Mesendoderm (in vitro differentiated cells): ENCODE measurements at regions not wholly inside any gene's neighbourhood (a gene's known extent, or its start where the extent isn't known, plus 50 kb on each side); places are given as distances from the start of the nearest gene placed in this dataset.

ENCODE experiments used
- DNase-seq: peaks from one replicate; pipeline ENCODE4 v3.0.0; 2013
- H2AK5ac ChIP-seq: 2 replicates; pipeline ENCODE4 v1.6.1; 2013; ENCODE audit warnings: low read length, inconsistent platforms
- H2BK120ac ChIP-seq: 2 replicates; pipeline ENCODE4 v1.6.1; 2013; ENCODE audit warnings: low read depth, mild to moderate bottlenecking, low read length, moderate library complexity, mixed read lengths
- H2BK15ac ChIP-seq: replicated peaks from 2 replicates; pipeline ENCODE4 v1.6.1; 2013; ENCODE audit warnings: low read depth, mild to moderate bottlenecking, moderate library complexity
- H2BK5ac ChIP-seq: 2 replicates; pipeline ENCODE4 v1.6.1; 2013; ENCODE audit warnings: low read length, inconsistent platforms
- H3K18ac ChIP-seq: 2 replicates; pipeline ENCODE4 v1.6.1; 2013; ENCODE audit warnings: mild to moderate bottlenecking, low read length, mixed read lengths
- H3K23ac ChIP-seq: one replicate; pipeline ENCODE4 v1.6.1; 2013; ENCODE audit warnings: low read length
- H3K27ac ChIP-seq: 2 replicates; pipeline ENCODE4 v1.5.1; 2013; ENCODE audit warnings: low read depth, mild to moderate bottlenecking, inconsistent platforms, low read length, moderate library complexity
- H3K27me3 ChIP-seq: 2 replicates; pipeline ENCODE4 v1.6.1; 2013; ENCODE audit warnings: low read length, control low read depth, mild to moderate bottlenecking, inconsistent platforms; ENCODE audit not compliant: insufficient read depth, poor library complexity
- H3K36me3 ChIP-seq: 2 replicates; pipeline ENCODE4 v1.6.1; 2013; ENCODE audit warnings: low read length, inconsistent platforms; ENCODE audit not compliant: control insufficient read depth, insufficient read depth
- H3K4ac ChIP-seq: one replicate; pipeline ENCODE4 v1.6.1; 2013; ENCODE audit warnings: low read depth, mild to moderate bottlenecking, low read length, moderate library complexity
- H3K4me1 ChIP-seq: 2 replicates; pipeline ENCODE4 v1.6.1; 2013; ENCODE audit warnings: low read depth, low read length, inconsistent platforms; ENCODE audit not compliant: control insufficient read depth
- H3K4me2 ChIP-seq: 2 replicates; pipeline ENCODE4 v1.6.1; 2013; ENCODE audit warnings: low read length
- H3K4me3 ChIP-seq: 2 replicates; pipeline ENCODE4 v1.5.1; 2013; ENCODE audit warnings: mild to moderate bottlenecking, low read length
- H3K56ac ChIP-seq: one replicate; pipeline ENCODE4 v1.6.1; 2013; ENCODE audit warnings: low read length
- H3K79me1 ChIP-seq: 2 replicates; pipeline ENCODE4 v1.6.1; 2013; ENCODE audit warnings: low read length, inconsistent platforms
- H3K79me2 ChIP-seq: 2 replicates; pipeline ENCODE4 v1.6.1; 2013; ENCODE audit warnings: mild to moderate bottlenecking, low read length; ENCODE audit not compliant: control insufficient read depth, insufficient read depth
- H3K9ac ChIP-seq: 2 replicates; pipeline ENCODE4 v1.6.1; 2013; ENCODE audit warnings: low read length, inconsistent platforms
- H4K5ac ChIP-seq: one replicate; pipeline ENCODE4 v1.6.1; 2013; ENCODE audit warnings: low read length
- H4K8ac ChIP-seq: one replicate; pipeline ENCODE4 v1.6.1; 2013; ENCODE audit warnings: low read depth, mild to moderate bottlenecking, control low read depth, low read length, moderate library complexity
- WGBS: extraction: QIAGEN DNeasy Blood & Tissue Kit; methylation state at CpG from one replicate; pipeline ENCODE4 v1.1.7; 2013; ENCODE audit warnings: low lambda C conversion rate, missing lambda C conversion rate; ENCODE audit not compliant: insufficient coverage; ENCODE audit errors: extremely low coverage; 5-methylcytosine and 5-hydroxymethylcytosine counted together

DNA sequence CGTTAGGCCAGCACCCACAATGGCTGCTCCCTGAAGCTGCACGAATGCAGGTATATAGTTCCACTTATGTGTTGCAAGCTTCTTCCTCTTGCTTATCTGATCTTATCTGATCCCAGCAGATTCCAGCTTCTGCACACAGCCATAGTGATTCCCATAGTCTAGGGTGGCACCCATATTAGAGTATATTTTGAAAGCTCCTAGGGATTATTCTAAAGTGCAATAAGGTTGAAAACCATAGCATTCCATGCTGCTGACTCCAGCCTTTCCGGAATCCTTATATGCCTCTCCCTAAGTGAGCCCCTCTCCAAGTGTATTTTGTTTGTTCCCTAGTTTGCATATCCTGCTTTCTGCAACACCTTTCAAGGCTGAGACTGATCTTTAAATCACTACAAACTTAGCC lies 432.0 kb downstream of the SETD4 start:
- H4K8ac ChIP-seq, result no peak overlapping the region
- no peaks in the 10 kb centered on the region for H3K4me1 ChIP-seq
- no peaks in the 10 kb centered on the region for H3K79me1 ChIP-seq
- no peak overlapping the region for H3K9ac ChIP-seq
- H4K5ac ChIP-seq, result no peak overlapping the region
- H3K4me2 ChIP-seq, result no peak overlapping the region
- H3K27ac ChIP-seq, result no peak overlapping the region
- no peak overlapping the region for H3K23ac ChIP-seq
- H2BK120ac ChIP-seq, result no peak overlapping the region
- no peak overlapping the region for H2AK5ac ChIP-seq
- no peak overlapping the region for H2BK15ac ChIP-seq
- no peak overlapping the region for H3K4me3 ChIP-seq
- no peak overlapping the region for H3K4ac ChIP-seq
- no peak overlapping the region for H3K56ac ChIP-seq
- peak overlapping the region; percentile 5 for H3K18ac ChIP-seq
- H3K36me3 ChIP-seq, result no peaks in the 10 kb centered on the region
- peak; percentile 43 for DNase-seq
- H3K27me3 ChIP-seq, result no peaks in the 10 kb centered on the region
- no CpG with 5 or more reads among the region's 3 CpGs for WGBS
- H3K79me2 ChIP-seq, result no peaks in the 10 kb centered on the region
- no peak overlapping the region for H2BK5ac ChIP-seq

DNA sequence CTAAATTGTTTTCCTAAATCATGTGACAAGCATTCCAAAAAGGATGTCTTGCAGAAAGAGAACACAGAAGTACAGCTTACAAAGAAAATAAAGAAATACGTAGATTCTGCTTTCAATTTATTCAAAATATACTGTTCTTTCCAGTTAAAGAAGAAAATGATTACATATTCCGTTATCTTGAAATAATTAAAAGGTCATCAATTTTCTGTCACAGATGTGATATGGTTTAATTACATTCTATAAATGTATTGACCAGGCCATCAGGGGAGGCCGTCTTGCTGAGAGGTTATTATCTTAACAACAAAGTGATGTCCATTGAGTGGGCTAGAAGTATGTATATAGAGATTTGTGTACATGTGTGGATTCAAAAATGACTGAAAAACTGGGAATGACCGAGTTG lies 432.9 kb downstream of the SETD4 start:
- Histone ChIP-seq H2AK5ac (no peak overlapping the region), H3K36me3 (no peaks in the 10 kb centered on the region), H3K27ac (no peak overlapping the region), H3K79me2 (no peaks in the 10 kb centered on the region), H3K4me2 (no peak overlapping the region), H3K79me1 (no peaks in the 10 kb centered on the region), H3K4me1 (no peaks in the 10 kb centered on the region), H2BK120ac (no peak overlapping the region), H3K23ac (no peak overlapping the region), H2BK5ac (no peak overlapping the region), H2BK15ac (no peak overlapping the region), H4K5ac (no peak overlapping the region), H3K4me3 (no peak overlapping the region), H3K4ac (no peak overlapping the region), H3K56ac (no peak overlapping the region), H3K9ac (no peak overlapping the region), H4K8ac (no peak overlapping the region), H3K27me3 (no peaks in the 10 kb centered on the region), H3K18ac (no peak overlapping the region)
- no peak for DNase-seq
- WGBS, result no CpG with 5 or more reads among the region's 4 CpGs

DNA sequence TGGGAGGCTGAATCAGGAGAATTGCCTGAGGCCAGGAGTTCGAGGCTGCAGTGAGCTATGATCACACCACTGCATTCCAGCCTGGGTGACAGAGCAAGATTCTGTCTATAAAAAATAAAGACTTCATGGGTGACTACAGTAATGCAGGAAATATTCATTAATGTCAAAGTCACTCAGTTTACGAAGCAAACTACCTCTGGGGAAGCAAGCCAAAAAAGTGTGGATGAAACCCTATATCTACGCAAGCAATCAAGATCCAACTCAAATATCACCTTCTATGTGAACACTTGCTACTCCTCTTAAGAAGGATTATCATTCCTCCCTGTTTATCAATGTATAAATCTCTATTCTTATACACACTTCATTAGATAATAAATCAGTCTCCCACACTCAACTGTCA lies 434.8 kb downstream of the SETD4 start:
- Histone ChIP-seq H3K4me1 (no peaks in the 10 kb centered on the region), H4K5ac (no peak overlapping the region), H3K23ac (no peak overlapping the region), H3K4me3 (no peak overlapping the region), H2BK120ac (no peak overlapping the region), H3K27me3 (no peaks in the 10 kb centered on the region), H2AK5ac (no peak overlapping the region), H3K79me1 (no peaks in the 10 kb centered on the region), H3K4me2 (no peak overlapping the region), H3K79me2 (no peaks in the 10 kb centered on the region), H3K56ac (no peak overlapping the region), H3K27ac (no peak overlapping the region), H3K4ac (no peak overlapping the region), H3K9ac (no peak overlapping the region), H2BK5ac (no peak overlapping the region), H3K18ac (no peak overlapping the region), H2BK15ac (no peak overlapping the region), H3K36me3 (no peaks in the 10 kb centered on the region), H4K8ac (no peak overlapping the region)
- DNase-seq, result no peak
- WGBS, result no CpG with 5 or more reads among the region's 3 CpGs

DNA sequence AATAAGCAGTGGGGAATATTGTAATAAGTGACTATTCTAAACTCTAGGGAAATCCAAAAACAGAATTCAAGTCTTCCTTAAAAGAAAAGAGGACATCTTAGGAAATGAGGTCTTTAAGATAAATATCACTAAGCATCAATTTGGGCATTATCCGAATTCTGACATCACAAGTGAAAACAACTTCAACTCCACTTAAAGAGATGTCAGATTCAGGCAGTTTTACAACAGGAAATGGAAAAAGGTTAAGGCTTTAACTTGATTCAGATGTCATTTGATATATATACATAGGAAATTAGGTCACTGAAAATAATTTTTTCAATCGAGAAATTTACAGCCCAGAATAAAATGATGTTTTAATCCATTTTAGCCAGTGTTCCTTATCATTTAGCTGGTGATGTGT lies 435.4 kb downstream of the SETD4 start:
- Histone ChIP-seq H3K79me1 (no peaks in the 10 kb centered on the region), H3K23ac (no peak overlapping the region), H3K4me2 (no peak overlapping the region), H3K4me3 (no peak overlapping the region), H4K8ac (no peak overlapping the region), H2AK5ac (no peak overlapping the region), H2BK5ac (no peak overlapping the region), H3K36me3 (no peaks in the 10 kb centered on the region), H3K27ac (no peak overlapping the region), H3K4ac (no peak overlapping the region), H3K56ac (no peak overlapping the region), H3K18ac (no peak overlapping the region), H3K4me1 (no peaks in the 10 kb centered on the region), H3K9ac (no peak overlapping the region), H2BK15ac (no peak overlapping the region), H3K27me3 (no peaks in the 10 kb centered on the region), H3K79me2 (no peaks in the 10 kb centered on the region), H2BK120ac (no peak overlapping the region), H4K5ac (no peak overlapping the region)
- no peak for DNase-seq
- no CpG with 5 or more reads among the region's 2 CpGs for whole genome bisulfite sequencing

DNA sequence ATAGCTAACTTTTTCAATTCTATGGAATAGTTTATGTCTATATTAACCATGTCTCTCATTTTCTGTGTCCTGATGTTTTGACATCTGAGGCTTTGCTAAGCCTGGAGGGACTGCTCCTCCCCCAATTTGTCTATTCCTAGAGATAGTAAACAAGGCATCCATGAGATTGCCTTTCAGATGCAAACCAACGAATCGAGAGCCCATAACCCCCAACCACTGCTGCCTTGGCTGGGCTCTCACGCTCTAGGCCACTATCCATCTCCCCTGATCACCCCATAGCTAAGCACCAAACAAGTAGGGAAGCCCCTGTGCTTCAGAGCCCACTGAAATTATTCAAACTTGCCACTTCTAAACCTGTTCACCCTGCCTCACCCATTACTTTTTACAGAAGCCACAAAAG lies 437.7 kb downstream of the SETD4 start:
- Histone ChIP-seq H3K27ac (no peak overlapping the region), H3K56ac (no peak overlapping the region), H3K18ac (no peak overlapping the region), H2AK5ac (no peak overlapping the region), H3K4me2 (no peak overlapping the region), H3K36me3 (no peaks in the 10 kb centered on the region), H3K4me1 (no peaks in the 10 kb centered on the region), H3K4me3 (no peak overlapping the region), H3K79me2 (no peaks in the 10 kb centered on the region), H2BK5ac (no peak overlapping the region), H4K5ac (no peak overlapping the region), H3K9ac (no peak overlapping the region), H2BK120ac (no peak overlapping the region), H4K8ac (no peak overlapping the region), H3K27me3 (no peaks in the 10 kb centered on the region), H3K23ac (no peak overlapping the region), H3K4ac (no peak overlapping the region), H2BK15ac (no peak overlapping the region), H3K79me1 (no peaks in the 10 kb centered on the region)
- DNase-seq, result no peak
- no CpG with 5 or more reads among the region's 3 CpGs for WGBS

DNA sequence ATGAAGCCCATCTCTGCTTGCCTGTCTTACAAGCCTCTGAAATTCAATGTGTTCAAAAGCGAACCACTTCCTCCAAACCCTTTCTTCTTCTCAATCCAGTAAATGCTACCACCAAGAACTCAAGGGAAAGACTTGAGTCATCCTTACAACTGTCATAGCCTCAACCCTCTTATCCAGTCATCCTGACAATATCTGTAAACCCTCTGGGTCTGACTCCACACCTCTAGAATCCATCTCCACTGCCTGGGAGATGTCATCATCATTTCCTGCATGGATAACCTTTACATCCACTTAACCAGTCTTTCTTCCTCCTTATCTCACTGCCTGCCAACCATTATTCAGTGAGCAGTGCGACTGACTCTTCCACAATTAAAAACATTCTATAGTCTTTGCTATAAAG lies 441.1 kb downstream of the SETD4 start:
- H3K36me3 ChIP-seq, result no peaks in the 10 kb centered on the region
- H3K9ac ChIP-seq, result no peak overlapping the region
- H2BK5ac ChIP-seq, result no peak overlapping the region
- no peaks in the 10 kb centered on the region for H3K27me3 ChIP-seq
- H3K79me2 ChIP-seq, result no peaks in the 10 kb centered on the region
- H3K27ac ChIP-seq, result no peak overlapping the region
- no peak overlapping the region for H3K4ac ChIP-seq
- H2BK120ac ChIP-seq, result no peak overlapping the region
- no peak overlapping the region for H3K18ac ChIP-seq
- no peak overlapping the region for H2BK15ac ChIP-seq
- H3K79me1 ChIP-seq, result no peaks in the 10 kb centered on the region
- H2AK5ac ChIP-seq, result no peak overlapping the region
- peak; percentile 51 for DNase-seq
- H3K4me2 ChIP-seq, result no peak overlapping the region
- no peak overlapping the region for H4K5ac ChIP-seq
- no peaks in the 10 kb centered on the region for H3K4me1 ChIP-seq
- H4K8ac ChIP-seq, result no peak overlapping the region
- no CpG with 5 or more reads among the region's 2 CpGs for WGBS
- no peak overlapping the region for H3K56ac ChIP-seq
- no peak overlapping the region for H3K23ac ChIP-seq
- no peak overlapping the region for H3K4me3 ChIP-seq
